Endodermal cell (in vitro differentiated cells): ENCODE measurements at regions not wholly inside any gene's neighbourhood (a gene's known extent, or its start where the extent isn't known, plus 50 kb on each side); places are given as distances from the start of the nearest gene placed in this dataset.

ENCODE experiments used
- DNase-seq: peaks from one replicate; pipeline ENCODE4 v3.0.0-alpha.2; 2017
- H3K27ac ChIP-seq: 2 replicates; pipeline ENCODE4 v1.5.1; 2013; ENCODE audit warnings: mild to moderate bottlenecking, low read depth, low read length, moderate library complexity
- H3K27me3 ChIP-seq: 2 replicates; pipeline ENCODE4 v1.6.1; 2013; ENCODE audit warnings: mild to moderate bottlenecking, low read length, moderate library complexity; ENCODE audit not compliant: insufficient read depth, control insufficient read depth, poor library complexity, severe bottlenecking
- H3K36me3 ChIP-seq: 2 replicates; pipeline ENCODE4 v1.7.0; 2013; ENCODE audit warnings: mild to moderate bottlenecking, low read length, moderate library complexity; ENCODE audit not compliant: control insufficient read depth, insufficient read depth
- H3K4me1 ChIP-seq: one replicate; pipeline ENCODE4 v1.7.0; 2013; ENCODE audit warnings: low read length; ENCODE audit not compliant: control insufficient read depth, insufficient read depth
- H3K4me3 ChIP-seq: 2 replicates; pipeline ENCODE4 v1.5.1; 2013; ENCODE audit warnings: mild to moderate bottlenecking, low read length, moderate library complexity
- H3K9ac ChIP-seq: 2 replicates; pipeline ENCODE4 v1.6.1; 2013; ENCODE audit warnings: mild to moderate bottlenecking, low read length, moderate library complexity; ENCODE audit not compliant: poor library complexity, severe bottlenecking; ENCODE audit errors: extremely low read depth
- H3K9me3 ChIP-seq: 2 replicates; pipeline ENCODE4 v1.6.1; 2013; ENCODE audit warnings: mild to moderate bottlenecking, low read length, moderate library complexity; ENCODE audit not compliant: control insufficient read depth
- H3K27ac Mint-ChIP-seq: 2 replicates; pipeline ENCODE4 v1.8.0; 2020; ENCODE audit warnings: mixed read lengths
- H3K27me3 Mint-ChIP-seq: 2 replicates; pipeline ENCODE4 v1.8.0; 2021; ENCODE audit warnings: mild to moderate bottlenecking, mixed read lengths; ENCODE audit not compliant: insufficient read depth
- H3K36me3 Mint-ChIP-seq: 2 replicates; pipeline ENCODE4 v1.8.0; 2020; ENCODE audit warnings: low read depth, mixed read lengths
- H3K4me1 Mint-ChIP-seq: 2 replicates; pipeline ENCODE4 v1.8.0; 2020; ENCODE audit warnings: mixed read lengths
- H3K4me3 Mint-ChIP-seq: 2 replicates; pipeline ENCODE4 v1.8.0; 2020; ENCODE audit warnings: mild to moderate bottlenecking, moderate library complexity, mixed read lengths
- H3K9me3 Mint-ChIP-seq: 2 replicates; pipeline ENCODE4 v1.8.0; 2020; ENCODE audit warnings: mild to moderate bottlenecking, mixed read lengths
- CTCF ChIP-seq: fragments of 200-600 bp; sonication (generic); conservative IDR thresholded peaks from 2 replicates; pipeline ENCODE4 v1.5.0; 2021; ENCODE audit warnings: antibody characterized with exemption, mild to moderate bottlenecking
- WGBS, 2 experiments: methylation state at CpG; one replicate each; pipeline versions ENCODE4 v1.1.5 to v1.1.7; 2013; ENCODE audit warnings: missing lambda C conversion rate in 2 of 2, mixed read lengths in 1 of 2; ENCODE audit not compliant: insufficient coverage in 1 of 2, insufficient read length in 1 of 2; 5-methylcytosine and 5-hydroxymethylcytosine counted together

DNA sequence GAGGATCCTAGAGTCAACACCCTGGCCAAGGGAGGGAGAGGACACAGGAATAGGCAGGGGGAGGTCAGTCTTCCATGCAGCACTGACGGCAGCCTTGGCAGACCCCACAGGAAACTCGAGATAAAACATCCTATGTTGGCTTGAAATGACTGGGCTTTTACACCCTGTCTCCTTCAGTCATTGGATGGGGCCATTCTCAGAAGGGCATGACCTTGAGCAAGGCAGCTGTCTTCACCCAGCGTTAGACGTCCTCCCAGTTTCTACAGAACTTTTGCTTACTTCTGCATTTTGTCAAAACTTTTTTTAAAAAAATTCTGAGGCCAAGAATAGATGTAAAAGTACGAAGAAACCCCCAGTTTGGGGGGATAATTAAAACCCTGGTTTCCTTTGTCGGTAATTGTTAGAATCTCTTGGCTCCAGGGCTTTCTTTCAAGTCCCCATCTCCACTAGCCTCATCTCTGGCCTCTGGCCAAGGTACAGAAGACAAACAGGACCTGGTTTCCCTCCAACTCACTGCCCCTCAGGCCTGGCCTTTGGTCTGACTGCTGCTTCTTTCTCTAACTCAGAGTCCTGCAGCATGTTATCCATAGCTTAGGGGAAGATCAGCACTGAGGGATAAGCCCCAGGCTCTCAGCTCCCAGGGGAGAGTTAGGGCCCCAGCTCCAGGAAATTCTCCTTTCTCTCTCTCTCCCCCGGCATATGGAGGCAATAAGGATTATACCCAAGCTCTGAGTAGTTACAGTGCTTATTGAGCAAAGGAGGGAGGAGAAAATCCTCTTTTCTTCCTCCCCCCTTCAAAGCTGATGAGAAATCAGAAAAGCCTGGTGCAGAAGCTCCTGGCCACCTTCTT, 51.6 kb upstream of the KCND3 start:
- Mint-ChIP-seq H3K4me1 (no peaks in the 10 kb centered on the region), H3K27ac (no peak overlapping the region), H3K27me3 (peaks cover 35% of the 10 kb centered on the region), H3K36me3 (no peaks in the 10 kb centered on the region), H3K4me3 (no peak overlapping the region), H3K9me3 (no peaks in the 10 kb centered on the region)
- H3K9me3 ChIP-seq = no peaks in the 10 kb centered on the region
- H3K27me3 ChIP-seq = peaks cover 95% of the 10 kb centered on the region
- no peak overlapping the region for H3K9ac ChIP-seq
- no peak for DNase-seq
- H3K27ac ChIP-seq = no peak overlapping the region
- no peaks in the 10 kb centered on the region for H3K36me3 ChIP-seq
- WGBS, 2 experiments = 67 to 79% methylated on average over 4 to 7 of the region's 7 CpGs
- H3K4me3 ChIP-seq = no peak overlapping the region
- no peak for TF ChIP-seq CTCF
- H3K4me1 ChIP-seq = no peaks in the 10 kb centered on the region

DNA sequence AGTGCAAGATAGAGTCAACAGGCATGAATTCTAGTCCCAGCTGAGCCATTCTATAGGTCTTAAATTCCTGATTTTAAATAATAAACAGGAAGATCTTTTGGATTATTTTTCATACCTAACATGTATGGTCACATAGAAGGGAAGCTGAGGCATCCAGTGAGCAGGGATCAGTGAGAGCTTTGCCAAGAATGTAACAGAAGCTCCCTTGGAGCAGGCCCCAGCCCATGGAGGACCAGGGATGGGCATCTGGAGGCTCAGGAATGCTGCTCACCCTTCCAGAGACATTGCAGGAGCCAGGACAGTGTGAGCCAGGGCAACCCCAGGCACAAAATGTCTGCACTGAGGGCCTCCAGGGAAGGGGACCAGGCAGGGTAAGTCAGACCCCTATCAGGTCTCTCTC, 54.4 kb upstream of the KCND3 start:
- TF ChIP-seq CTCF = no peak
- Mint-ChIP-seq H3K36me3 (no peaks in the 10 kb centered on the region), H3K9me3 (no peaks in the 10 kb centered on the region), H3K4me3 (no peak overlapping the region), H3K27ac (no peak overlapping the region), H3K27me3 (peaks cover 48% of the 10 kb centered on the region), H3K4me1 (no peaks in the 10 kb centered on the region)
- H3K27ac ChIP-seq = no peak overlapping the region
- H3K36me3 ChIP-seq = no peaks in the 10 kb centered on the region
- H3K9ac ChIP-seq = no peak overlapping the region
- H3K27me3 ChIP-seq = peaks cover 93% of the 10 kb centered on the region
- no peaks in the 10 kb centered on the region for H3K4me1 ChIP-seq
- no peaks in the 10 kb centered on the region for H3K9me3 ChIP-seq
- no peak overlapping the region for H3K4me3 ChIP-seq
- no peak for DNase-seq

DNA sequence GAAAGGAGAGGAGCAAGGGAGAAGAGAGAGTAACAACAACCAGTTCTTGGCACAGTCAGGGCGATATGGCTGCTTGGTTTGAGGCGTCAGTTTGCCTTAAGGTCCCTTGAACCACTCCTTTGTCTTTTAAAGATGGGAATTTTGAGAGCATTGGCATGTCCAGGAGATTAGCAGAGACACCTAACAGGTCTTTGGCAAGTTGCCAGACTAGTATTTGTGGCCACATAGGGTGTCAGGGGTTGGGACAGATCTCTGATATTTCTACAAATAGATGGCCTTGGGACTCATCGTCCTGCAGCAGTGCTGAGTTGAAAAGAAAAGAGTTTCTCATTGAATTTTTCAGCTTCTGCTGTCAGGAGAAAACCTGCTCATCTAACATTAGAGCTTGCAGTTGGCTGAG, 55.3 kb upstream of the KCND3 start:
- Mint-ChIP-seq H3K4me3 (no peak overlapping the region), H3K36me3 (no peaks in the 10 kb centered on the region), H3K27me3 (peaks cover 52% of the 10 kb centered on the region), H3K4me1 (no peaks in the 10 kb centered on the region), H3K9me3 (no peaks in the 10 kb centered on the region), H3K27ac (no peak overlapping the region)
- H3K36me3 ChIP-seq = no peaks in the 10 kb centered on the region
- no peak overlapping the region for H3K9ac ChIP-seq
- no peaks in the 10 kb centered on the region for H3K9me3 ChIP-seq
- no peak for TF ChIP-seq CTCF
- WGBS, 2 experiments = 80 to 90% methylated on average over 2 to 3 of the region's 3 CpGs
- no peak overlapping the region for H3K27ac ChIP-seq
- H3K4me1 ChIP-seq = no peaks in the 10 kb centered on the region
- no peak overlapping the region for H3K4me3 ChIP-seq
- H3K27me3 ChIP-seq = peaks cover 85% of the 10 kb centered on the region
- DNase-seq = no peak
